CD8-positive, alpha-beta memory T cell (primary cell): ENCODE measurements at regions not wholly inside any gene's neighbourhood (a gene's known extent, or its start where the extent isn't known, plus 50 kb on each side); places are given as distances from the start of the nearest gene placed in this dataset.
"Not testable (repeated sequence)": the region's sequence is repeated elsewhere in the genome, so short reads cannot be mapped to it uniquely, and the experiment has no call there.

Experiments
- CTCF ChIA-PET: fragments of 350-600 bp; sonication (Branson Sonifier 250); formaldehyde crosslinking; loops from one replicate; lab custom pipeline; 2021; ENCODE audit warnings: antibody characterized with exemption; lab: Charles Lee
- POLR2A ChIA-PET: fragments of 350-600 bp; sonication (Branson Sonifier 250); formaldehyde crosslinking; loops from one replicate; lab custom pipeline; 2021; ENCODE audit warnings: antibody characterized with exemption; lab: Charles Lee
- DNase-seq, 5 donors: peaks; one replicate each; pipeline versions ENCODE4 v3.0.0 to v3.0.0-alpha.2; 2020 to 2022; ENCODE audit warnings: mixed read lengths in 1 of 5
- H3K27ac ChIP-seq: one replicate; pipeline ENCODE4 v1.7.0; 2013; ENCODE audit warnings: low read depth, mild to moderate bottlenecking, low read length, moderate library complexity
- H3K27me3 ChIP-seq: 2 replicates; pipeline ENCODE4 v1.7.0; 2013; ENCODE audit warnings: low read length, mild to moderate bottlenecking; ENCODE audit not compliant: insufficient read depth, poor library complexity, severe bottlenecking
- H3K36me3 ChIP-seq: 2 replicates; pipeline ENCODE4 v1.7.0; 2013; ENCODE audit warnings: mild to moderate bottlenecking, low read length, moderate library complexity; ENCODE audit not compliant: insufficient read depth
- H3K4me1 ChIP-seq: 2 replicates; pipeline ENCODE4 v1.7.0; 2013; ENCODE audit warnings: mild to moderate bottlenecking, low read length, moderate library complexity; ENCODE audit not compliant: insufficient read depth
- H3K4me3 ChIP-seq: 2 replicates; pipeline ENCODE4 v1.7.0; 2013; ENCODE audit warnings: mild to moderate bottlenecking, low read length
- H3K9me3 ChIP-seq: 2 replicates; pipeline ENCODE4 v1.7.0; 2013; ENCODE audit warnings: mild to moderate bottlenecking, low read length
- H3K27ac Mint-ChIP-seq, 8 donors: one replicate each; pipeline ENCODE4 v1.8.0; 2020 to 2021; ENCODE audit warnings: mixed read lengths in 8 of 8, mild to moderate bottlenecking in 6 of 8, inconsistent platforms in 3 of 8, moderate library complexity in 3 of 8
- H3K27me3 Mint-ChIP-seq, 2 donors: one replicate each; pipeline ENCODE4 v1.8.0; 2020 to 2021; ENCODE audit warnings: mixed read lengths in 2 of 2, mild to moderate bottlenecking in 1 of 2, moderate library complexity in 1 of 2
- H3K36me3 Mint-ChIP-seq, 3 donors: one replicate each; pipeline ENCODE4 v1.8.0; 2020 to 2021; ENCODE audit warnings: mixed read lengths in 3 of 3, inconsistent platforms in 1 of 3, mild to moderate bottlenecking in 1 of 3
- H3K4me1 Mint-ChIP-seq, 3 donors: one replicate each; pipeline ENCODE4 v1.8.0; 2020 to 2021; ENCODE audit warnings: mixed read lengths in 3 of 3, inconsistent platforms in 1 of 3, mild to moderate bottlenecking in 1 of 3
- H3K4me3 Mint-ChIP-seq, 7 donors: one replicate each; pipeline ENCODE4 v1.8.0; 2020 to 2021; ENCODE audit warnings: mixed read lengths in 7 of 7, mild to moderate bottlenecking in 6 of 7, moderate library complexity in 4 of 7, inconsistent platforms in 2 of 7
- H3K9me3 Mint-ChIP-seq, 5 donors: one replicate each; pipeline ENCODE4 v1.8.0; 2020 to 2022; ENCODE audit warnings: mixed read lengths in 5 of 5, mild to moderate bottlenecking in 3 of 5, moderate library complexity in 2 of 5, inconsistent platforms in 1 of 5

DNA sequence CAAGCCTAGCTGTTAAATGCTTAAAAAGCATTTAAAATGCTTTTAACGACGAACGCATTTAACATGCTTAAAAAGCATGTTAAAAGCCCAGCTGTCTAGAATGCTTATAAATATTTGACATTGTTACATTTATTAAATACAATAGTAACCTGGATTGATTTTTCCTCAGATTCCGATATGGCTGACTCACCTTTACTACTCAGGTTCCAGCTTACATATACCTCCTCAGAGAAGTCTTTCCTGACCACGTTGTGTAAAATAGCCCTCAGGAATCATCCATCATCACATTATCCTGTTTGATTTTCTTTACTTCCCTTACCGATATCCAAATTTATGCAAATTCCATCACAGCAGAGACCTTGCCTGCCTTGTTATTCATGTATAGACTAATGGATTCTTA is 51.4 kb downstream of the SLC41A2 start:
- ChIA-PET POLR2A (no interaction called here), CTCF (no interaction called here)
- H3K27me3 ChIP-seq, result no peaks in the 10 kb centered on the region
- H3K36me3 Mint-ChIP-seq, result no peaks in the 10 kb centered on the region
- H3K4me3 Mint-ChIP-seq, result no peak overlapping the region
- no peaks in the 10 kb centered on the region for H3K36me3 ChIP-seq
- DNase-seq, result no peak
- H3K9me3 Mint-ChIP-seq, result no peaks in the 10 kb centered on the region
- no peaks in the 10 kb centered on the region for H3K4me1 Mint-ChIP-seq
- no peaks in the 10 kb centered on the region for H3K27me3 Mint-ChIP-seq
- H3K4me3 ChIP-seq, result no peak overlapping the region
- no peak overlapping the region for H3K27ac Mint-ChIP-seq
- H3K9me3 ChIP-seq, result no peaks in the 10 kb centered on the region
- H3K4me1 ChIP-seq, result no peaks in the 10 kb centered on the region
- H3K27ac ChIP-seq, result no peak overlapping the region

DNA sequence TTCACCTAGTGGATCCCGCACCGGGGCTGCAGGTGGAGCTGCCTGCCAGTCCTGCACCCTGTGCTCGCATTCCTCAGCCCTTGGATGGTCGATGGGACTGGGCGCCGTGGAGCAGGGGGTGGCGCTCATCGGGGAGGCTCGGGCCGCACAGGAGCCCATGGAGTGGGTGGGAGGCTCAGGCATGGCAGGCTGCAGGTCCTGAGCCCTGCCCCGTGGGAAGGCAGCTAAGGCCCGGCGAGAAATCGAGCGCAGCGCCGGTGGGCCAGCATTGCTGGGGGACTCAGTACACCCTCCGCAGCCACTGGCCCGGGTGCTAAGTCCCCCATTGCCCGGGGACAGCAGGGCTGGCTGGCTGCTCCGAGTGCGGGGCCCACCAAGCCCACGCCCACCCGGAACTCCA is 52.6 kb downstream of the SLC41A2 start:
- H3K27ac Mint-ChIP-seq, H3K27me3 Mint-ChIP-seq, H3K4me3 Mint-ChIP-seq, H3K4me1 ChIP-seq, H3K4me1 Mint-ChIP-seq, POLR2A ChIA-PET, CTCF ChIA-PET, DNase-seq, H3K27ac ChIP-seq, H3K36me3 Mint-ChIP-seq, H3K9me3 ChIP-seq, H3K27me3 ChIP-seq, H3K9me3 Mint-ChIP-seq, H3K4me3 ChIP-seq, H3K36me3 ChIP-seq: not testable (repeated sequence)

DNA sequence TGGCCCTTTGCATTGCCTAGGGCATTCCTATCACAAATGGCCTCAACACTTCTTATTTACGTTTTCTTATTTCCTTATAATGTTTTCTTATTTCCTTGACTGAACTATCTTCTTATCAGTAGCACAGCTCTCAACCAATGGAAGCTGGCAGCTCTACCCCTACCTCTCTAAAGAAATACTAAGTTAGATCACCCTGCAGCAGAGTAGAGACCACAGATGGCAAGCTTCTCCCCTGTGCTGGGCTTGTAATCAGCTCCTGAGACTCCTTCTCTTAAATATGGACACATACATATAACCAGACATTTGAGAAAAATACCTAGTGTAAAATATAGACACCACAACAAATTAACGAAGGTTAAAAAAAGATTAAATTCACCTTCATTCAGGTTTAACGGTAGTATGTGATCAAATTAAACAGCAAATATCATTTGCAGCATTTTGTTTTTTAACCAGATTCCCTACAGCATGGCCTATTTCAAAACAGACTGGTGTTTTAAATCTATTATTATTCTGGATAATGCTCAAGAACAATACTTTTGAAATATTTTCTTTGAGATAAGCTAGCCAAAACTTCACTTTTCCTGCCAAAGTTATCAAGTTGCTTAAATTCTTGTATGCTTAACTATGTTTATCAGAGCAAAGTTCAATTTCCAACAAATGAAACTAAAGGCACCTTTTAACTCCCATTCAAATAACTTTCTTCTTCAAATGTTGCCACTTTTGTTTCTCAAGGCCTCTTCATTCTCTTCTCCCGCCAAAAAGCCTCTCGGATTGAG is 54.3 kb downstream of the SLC41A2 start:
- POLR2A ChIA-PET, result no interaction called here
- H3K27me3 ChIP-seq, result no peaks in the 10 kb centered on the region
- H3K9me3 Mint-ChIP-seq, result peaks cover 0 to 6% (median 4%) of the 10 kb centered on the region in 5 donors
- CTCF ChIA-PET, result no interaction called here
- no peaks in the 10 kb centered on the region for H3K36me3 ChIP-seq
- H3K4me1 Mint-ChIP-seq, result no peaks in the 10 kb centered on the region
- no peak for DNase-seq
- no peaks in the 10 kb centered on the region for H3K4me1 ChIP-seq
- H3K36me3 Mint-ChIP-seq, result peaks cover 0 to 12% (median 0%) of the 10 kb centered on the region in 3 donors
- no peak overlapping the region for H3K4me3 ChIP-seq
- no peak overlapping the region for H3K27ac ChIP-seq
- H3K27me3 Mint-ChIP-seq, result no peaks in the 10 kb centered on the region
- no peak overlapping the region for H3K4me3 Mint-ChIP-seq
- no peaks in the 10 kb centered on the region for H3K9me3 ChIP-seq
- H3K27ac Mint-ChIP-seq, result no peak overlapping the region

DNA sequence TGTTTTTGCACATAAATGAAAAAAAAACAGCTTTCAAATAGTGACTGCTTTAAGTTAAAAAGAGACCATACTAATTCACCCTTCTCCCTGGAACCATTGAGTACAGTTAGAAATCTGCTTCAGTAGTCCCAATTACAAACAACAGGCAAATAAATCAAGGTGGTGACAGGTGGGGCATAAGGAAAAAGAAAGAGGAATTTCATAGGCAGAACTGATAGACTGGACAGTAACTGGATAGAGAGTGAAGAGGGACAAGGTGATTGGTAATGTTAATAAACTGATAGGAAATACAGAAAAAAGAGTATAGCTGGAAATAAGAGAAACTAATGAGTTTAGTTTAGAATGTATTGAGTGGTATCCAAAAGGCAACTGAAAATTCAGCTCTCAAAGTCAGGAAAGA is 56.0 kb downstream of the SLC41A2 start:
- CTCF ChIA-PET, result no interaction called here
- Mint-ChIP-seq H3K4me1 (no peaks in the 10 kb centered on the region), H3K4me3 (no peak overlapping the region), H3K9me3 (peaks cover 0 to 6% (median 4%) of the 10 kb centered on the region in 5 donors), H3K27me3 (no peaks in the 10 kb centered on the region), H3K36me3 (peaks cover 0 to 16% (median 2%) of the 10 kb centered on the region in 3 donors), H3K27ac (no peak overlapping the region)
- no peak for DNase-seq
- Histone ChIP-seq H3K4me3 (no peak overlapping the region), H3K4me1 (no peaks in the 10 kb centered on the region), H3K9me3 (no peaks in the 10 kb centered on the region), H3K27ac (no peak overlapping the region), H3K36me3 (no peaks in the 10 kb centered on the region), H3K27me3 (no peaks in the 10 kb centered on the region)
- POLR2A ChIA-PET, result no interaction called here

DNA sequence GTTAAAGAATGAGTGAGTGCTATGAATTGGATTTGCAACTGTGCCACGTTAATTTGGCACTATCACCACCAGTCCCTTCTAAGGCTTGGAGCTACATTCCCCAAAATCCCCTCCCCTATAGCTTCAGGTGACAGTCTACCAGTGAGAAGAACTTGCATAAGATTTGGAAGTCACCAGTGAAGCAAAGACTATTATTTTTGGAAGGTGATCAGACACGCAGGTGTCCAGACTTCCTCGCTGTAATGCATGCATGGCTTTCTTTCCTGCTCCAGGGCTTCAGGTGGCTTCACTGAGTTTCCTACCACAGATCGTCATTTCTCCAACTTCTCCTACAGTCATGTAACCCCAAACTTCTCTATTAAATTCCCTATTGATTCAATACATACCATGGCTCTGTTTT is 61.4 kb downstream of the SLC41A2 start:
- POLR2A ChIA-PET, result no interaction called here
- DNase-seq, result no peak
- Mint-ChIP-seq H3K27ac (peak overlapping the region in 2 of 8 donors; percentile 21 to 54), H3K4me1 (no peaks in the 10 kb centered on the region), H3K9me3 (peaks cover 0 to 6% (median 4%) of the 10 kb centered on the region in 5 donors), H3K4me3 (no peak overlapping the region), H3K27me3 (no peaks in the 10 kb centered on the region), H3K36me3 (peaks cover 0 to 16% (median 2%) of the 10 kb centered on the region in 3 donors)
- no peak overlapping the region for H3K4me3 ChIP-seq
- CTCF ChIA-PET, result no interaction called here
- H3K9me3 ChIP-seq, result no peaks in the 10 kb centered on the region
- H3K27ac ChIP-seq, result no peak overlapping the region
- H3K27me3 ChIP-seq, result no peaks in the 10 kb centered on the region
- H3K36me3 ChIP-seq, result no peaks in the 10 kb centered on the region
- no peaks in the 10 kb centered on the region for H3K4me1 ChIP-seq

DNA sequence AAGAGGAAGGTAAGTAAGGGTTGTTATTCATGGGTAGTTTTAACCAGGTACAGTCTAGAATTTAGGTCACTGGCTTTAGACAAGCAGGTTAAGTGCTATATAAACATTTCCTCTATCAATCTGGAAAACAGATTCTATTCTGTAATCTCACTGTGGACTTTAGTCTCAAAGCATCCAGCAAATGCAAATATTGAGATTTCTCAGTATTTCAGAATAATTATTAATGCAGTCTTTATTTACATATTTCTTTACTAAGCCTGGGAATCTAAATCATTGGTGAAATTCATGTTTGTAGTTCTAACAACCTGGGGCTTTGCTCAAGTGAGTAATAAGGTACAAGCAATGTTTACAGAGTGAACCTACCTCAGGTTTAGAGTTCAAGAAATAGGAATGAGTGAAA is 61.9 kb downstream of the SLC41A2 start:
- Histone ChIP-seq H3K4me1 (no peaks in the 10 kb centered on the region), H3K27ac (no peak overlapping the region), H3K9me3 (no peaks in the 10 kb centered on the region), H3K4me3 (no peak overlapping the region), H3K36me3 (no peaks in the 10 kb centered on the region), H3K27me3 (no peaks in the 10 kb centered on the region)
- Mint-ChIP-seq H3K9me3 (peaks cover 0 to 6% (median 4%) of the 10 kb centered on the region in 5 donors), H3K4me3 (no peak overlapping the region), H3K36me3 (peaks cover 0 to 16% (median 2%) of the 10 kb centered on the region in 3 donors), H3K27me3 (no peaks in the 10 kb centered on the region), H3K27ac (peak overlapping the region in 1 of 8 donors; percentile 54), H3K4me1 (no peaks in the 10 kb centered on the region)
- no peak for DNase-seq
- CTCF ChIA-PET, result no interaction called here
- POLR2A ChIA-PET, result no interaction called here

DNA sequence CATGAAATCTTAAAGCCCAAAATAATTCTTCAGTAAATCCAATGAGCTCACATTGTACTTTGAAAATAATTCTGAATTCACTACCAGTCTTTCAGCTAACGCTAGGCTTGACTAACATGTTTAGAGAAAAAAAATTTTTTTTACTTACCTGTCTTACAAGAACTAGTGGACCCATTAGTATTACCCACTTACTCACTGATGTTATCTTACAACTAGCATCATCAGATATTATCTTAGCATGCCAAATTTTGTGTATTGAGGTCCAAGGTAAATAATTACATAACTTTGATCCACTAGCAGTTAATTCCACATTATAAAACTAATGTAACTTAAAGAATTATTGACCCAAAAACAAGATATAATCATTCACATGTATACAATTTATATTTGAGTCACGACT is 62.7 kb downstream of the SLC41A2 start:
- no peak overlapping the region for H3K27ac Mint-ChIP-seq
- H3K4me1 Mint-ChIP-seq, result no peaks in the 10 kb centered on the region
- Histone ChIP-seq H3K36me3 (no peaks in the 10 kb centered on the region), H3K4me3 (no peak overlapping the region), H3K4me1 (no peaks in the 10 kb centered on the region), H3K27me3 (no peaks in the 10 kb centered on the region), H3K27ac (no peak overlapping the region), H3K9me3 (no peaks in the 10 kb centered on the region)
- H3K27me3 Mint-ChIP-seq, result peaks cover 0 to 2% of the 10 kb centered on the region in 2 donors
- ChIA-PET POLR2A (no interaction called here), CTCF (no interaction called here)
- H3K4me3 Mint-ChIP-seq, result no peak overlapping the region
- no peak for DNase-seq
- peaks cover 0 to 6% (median 4%) of the 10 kb centered on the region in 5 donors for H3K9me3 Mint-ChIP-seq
- H3K36me3 Mint-ChIP-seq, result peaks cover 0 to 16% (median 2%) of the 10 kb centered on the region in 3 donors

DNA sequence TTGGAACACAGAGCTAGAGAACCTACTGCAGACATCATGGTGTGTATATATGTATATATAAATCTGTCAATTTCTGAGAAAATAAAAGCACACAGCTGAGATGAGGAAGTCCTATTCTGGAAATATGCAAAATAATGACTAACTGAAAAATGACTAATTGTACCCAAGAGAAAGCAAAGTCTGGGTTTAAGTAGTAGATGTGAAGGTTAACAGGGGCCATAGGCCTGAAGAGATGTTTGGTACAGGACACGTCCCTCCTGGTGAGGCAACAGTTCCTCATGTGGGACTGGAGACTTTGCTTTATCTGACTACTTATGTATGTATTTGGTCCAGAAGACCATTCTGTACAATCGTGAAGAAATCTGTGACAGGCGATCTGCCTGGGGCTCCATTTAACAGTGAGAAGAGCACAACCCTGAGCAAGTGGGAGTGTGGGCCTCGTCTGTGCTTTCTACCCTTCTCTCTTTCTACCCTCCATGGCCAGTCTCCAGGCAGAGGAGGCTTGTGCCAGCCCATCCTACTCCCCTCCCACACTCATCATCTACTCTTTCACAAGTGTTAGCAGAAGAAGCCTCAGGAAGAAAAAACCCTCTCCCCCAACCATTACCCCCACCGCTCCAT is 67.5 kb downstream of the SLC41A2 start:
- DNase-seq, result no peak
- Histone ChIP-seq H3K4me1 (no peaks in the 10 kb centered on the region), H3K4me3 (no peak overlapping the region), H3K36me3 (no peaks in the 10 kb centered on the region), H3K9me3 (no peaks in the 10 kb centered on the region), H3K27me3 (no peaks in the 10 kb centered on the region), H3K27ac (no peak overlapping the region)
- Mint-ChIP-seq H3K27ac (no peak overlapping the region), H3K4me3 (no peak overlapping the region), H3K4me1 (no peaks in the 10 kb centered on the region), H3K9me3 (no peaks in the 10 kb centered on the region), H3K36me3 (no peaks in the 10 kb centered on the region), H3K27me3 (peaks cover 0 to 3% of the 10 kb centered on the region in 2 donors)
- ChIA-PET POLR2A (no interaction called here), CTCF (no interaction called here)
